CD14-positive monocyte (primary cell): ENCODE measurements at regions not wholly inside any gene's neighbourhood (a gene's known extent, or its start where the extent isn't known, plus 50 kb on each side); places are given as distances from the start of the nearest gene placed in this dataset.

Experiments used
- DNase-seq, 3 donors: peaks; one replicate each; pipeline ENCODE4 v3.0.0-alpha.2; 2011 to 2022
- H2AFZ ChIP-seq: 2 replicates; pipeline ENCODE4 v1.6.0; 2012; ENCODE audit warnings: mild to moderate bottlenecking, low read depth, low read length, inconsistent platforms; ENCODE audit not compliant: insufficient read depth, poor library complexity, severe bottlenecking
- H3K27ac ChIP-seq, 2 donors: 1 replicate in 1 of 2; 2 replicates in 1 of 2; pipeline ENCODE4 v1.5.1; 2012 to 2013; ENCODE audit warnings: low read length in 2 of 2, control low read depth in 1 of 2, inconsistent platforms in 1 of 2, low read depth in 1 of 2, mild to moderate bottlenecking in 1 of 2
- H3K27me3 ChIP-seq, 2 donors: one replicate each; pipeline versions ENCODE4 v1.6.0 to v1.6.1; 2011 to 2013; ENCODE audit warnings: low read length in 2 of 2; ENCODE audit not compliant: control insufficient read depth in 2 of 2, insufficient read depth in 2 of 2
- H3K36me3 ChIP-seq, 2 donors: replicated peaks in 1 of 2; 1 replicate in 1 of 2; 2 replicates in 1 of 2; pipeline versions ENCODE4 v1.5.1 to v1.6.1; 2012 to 2013; ENCODE audit warnings: low read length in 2 of 2, control low read depth in 1 of 2, inconsistent platforms in 1 of 2, mild to moderate bottlenecking in 1 of 2; ENCODE audit not compliant: insufficient read depth in 2 of 2, control insufficient read depth in 1 of 2
- H3K4me1 ChIP-seq, 2 donors: 1 replicate in 1 of 2; 2 replicates in 1 of 2; pipeline versions ENCODE4 v1.5.1 to v1.6.1; 2012 to 2013; ENCODE audit warnings: low read length in 2 of 2, control low read depth in 1 of 2, inconsistent platforms in 1 of 2, mild to moderate bottlenecking in 1 of 2, moderate library complexity in 1 of 2; ENCODE audit not compliant: insufficient read depth in 2 of 2, control insufficient read depth in 1 of 2
- H3K4me2 ChIP-seq: replicated peaks from 2 replicates; pipeline ENCODE3; 2012; ENCODE audit warnings: low read length, moderate library complexity, mild to moderate bottlenecking; ENCODE audit not compliant: poor library complexity, severe bottlenecking; ENCODE audit errors: extremely low read depth
- H3K4me3 ChIP-seq, 3 experiments: fragments of 200-600 bp in 1 of 3; sonication (generic) in 1 of 3; replicated peaks in 1 of 3; 1 replicate in 2 of 3; 2 replicates in 1 of 3; pipeline ENCODE4 v1.5.1; 2011 to 2013; ENCODE audit warnings: low read length in 3 of 3, mild to moderate bottlenecking in 3 of 3, control low read depth in 2 of 3, low read depth in 2 of 3, inconsistent platforms in 1 of 3, moderate library complexity in 1 of 3
- H3K79me2 ChIP-seq: 2 replicates; pipeline ENCODE4 v1.6.0; 2012; ENCODE audit warnings: mild to moderate bottlenecking, control low read depth, inconsistent platforms, low read length, moderate library complexity; ENCODE audit not compliant: insufficient read depth
- H3K9ac ChIP-seq: 2 replicates; pipeline ENCODE4 v1.6.0; 2017; ENCODE audit warnings: low read length, mild to moderate bottlenecking; ENCODE audit not compliant: insufficient read depth, poor library complexity, severe bottlenecking
- H3K9me3 ChIP-seq, 2 donors: replicated peaks in 1 of 2; 1 replicate in 1 of 2; 2 replicates in 1 of 2; pipeline versions ENCODE4 v1.5.1 to v1.6.1; 2012 to 2013; ENCODE audit warnings: low read length in 2 of 2, control low read depth in 1 of 2; ENCODE audit not compliant: control insufficient read depth in 1 of 2, insufficient read depth in 1 of 2
- H4K20me1 ChIP-seq: 2 replicates; pipeline ENCODE4 v1.6.0; 2012; ENCODE audit warnings: mild to moderate bottlenecking, low read length, control low read depth, moderate library complexity; ENCODE audit not compliant: insufficient read depth
- H3K27ac Mint-ChIP-seq, 7 donors: one replicate each; pipeline ENCODE4 v1.8.0; 2020; ENCODE audit warnings: mild to moderate bottlenecking in 7 of 7, mixed read lengths in 7 of 7, moderate library complexity in 6 of 7, inconsistent platforms in 2 of 7
- H3K27me3 Mint-ChIP-seq, 3 donors: one replicate each; pipeline ENCODE4 v1.8.0; 2021 to 2022; ENCODE audit warnings: low read depth in 3 of 3, mild to moderate bottlenecking in 3 of 3, mixed read lengths in 3 of 3, moderate library complexity in 3 of 3, inconsistent platforms in 1 of 3
- H3K36me3 Mint-ChIP-seq, 2 donors: one replicate each; pipeline ENCODE4 v1.8.0; 2020; ENCODE audit warnings: mixed read lengths in 2 of 2, inconsistent platforms in 1 of 2, mild to moderate bottlenecking in 1 of 2
- H3K4me1 Mint-ChIP-seq: one replicate; pipeline ENCODE4 v1.8.0; 2020; ENCODE audit warnings: mild to moderate bottlenecking, mixed read lengths
- H3K4me3 Mint-ChIP-seq, 2 donors: one replicate each; pipeline ENCODE4 v1.8.0; 2020; ENCODE audit warnings: mild to moderate bottlenecking in 2 of 2, mixed read lengths in 2 of 2, moderate library complexity in 1 of 2
- H3K9me3 Mint-ChIP-seq, 7 donors: one replicate each; pipeline ENCODE4 v1.8.0; 2020 to 2022; ENCODE audit warnings: mixed read lengths in 7 of 7, mild to moderate bottlenecking in 6 of 7, moderate library complexity in 6 of 7, inconsistent platforms in 2 of 7
- CTCF ChIP-seq: fragments of 200-600 bp; IDR thresholded peaks from one replicate; pipeline ENCODE4 v1.8.0; 2022; ENCODE audit warnings: antibody characterized with exemption, mild to moderate bottlenecking
- WGBS: methylation state at CpG from one replicate; pipeline ENCODE4 v1.1.5; 2013; ENCODE audit warnings: missing lambda C conversion rate; ENCODE audit not compliant: insufficient coverage; 5-methylcytosine and 5-hydroxymethylcytosine counted together
- intact Hi-C, 2 donors: fragments of 100-400 bp; cut with micrococcal nuclease; formaldehyde crosslinking; loops; one replicate each; pipeline versions ENCODE4 v1.15.0 to v1.15.1; 2023

GRCh38 chr6:113481458-113481857, 375.7 kb upstream of the MARCKS start:
- Mint-ChIP-seq H3K4me3 (no peak overlapping the region), H3K27ac (no peak overlapping the region), H3K36me3 (no peaks in the 10 kb centered on the region), H3K4me1 (peaks cover 7% of the 10 kb centered on the region), H3K27me3 (no peaks in the 10 kb centered on the region), H3K9me3 (peaks cover 0 to 4% (median 0%) of the 10 kb centered on the region in 7 donors)
- H3K9me3 ChIP-seq: no peaks in the 10 kb centered on the region
- H4K20me1 ChIP-seq: no peaks in the 10 kb centered on the region
- peak; percentile 46 to 70 (median 53) for DNase-seq
- no peak for TF ChIP-seq CTCF
- intact Hi-C loops: loop anchor here in 1 of 2 donors (10.0 kb wide), 1 partner anchor 47 kb away; no protein-coding TSS in a partner anchor
- H3K4me2 ChIP-seq: no peak overlapping the region
- H3K9ac ChIP-seq: no peak overlapping the region
- no peaks in the 10 kb centered on the region for H3K27me3 ChIP-seq
- H3K36me3 ChIP-seq: no peaks in the 10 kb centered on the region
- H2AFZ ChIP-seq: no peak overlapping the region
- H3K27ac ChIP-seq: no peak overlapping the region
- peaks cover 12 to 16% of the 10 kb centered on the region in 2 donors for H3K4me1 ChIP-seq
- WGBS: 70% methylated on average over 2 of the region's 4 CpGs
- no peak overlapping the region for H3K4me3 ChIP-seq
- H3K79me2 ChIP-seq: no peaks in the 10 kb centered on the region

GRCh38 chr6:113481910-113482309, 375.2 kb upstream of the MARCKS start:
- no peaks in the 10 kb centered on the region for H4K20me1 ChIP-seq
- DNase-seq: no peak
- H3K9me3 ChIP-seq: no peaks in the 10 kb centered on the region
- no peak overlapping the region for H3K4me3 ChIP-seq
- Mint-ChIP-seq H3K9me3 (peaks cover 0 to 4% (median 0%) of the 10 kb centered on the region in 7 donors), H3K4me3 (no peak overlapping the region), H3K27ac (no peak overlapping the region), H3K4me1 (peaks cover 9% of the 10 kb centered on the region), H3K36me3 (no peaks in the 10 kb centered on the region), H3K27me3 (peaks cover 0 to 3% (median 0%) of the 10 kb centered on the region in 3 donors)
- intact Hi-C loops: loop anchor here in 1 of 2 donors (10.0 kb wide), 1 partner anchor 47 kb away; no protein-coding TSS in a partner anchor
- H3K27me3 ChIP-seq: no peaks in the 10 kb centered on the region
- no peaks in the 10 kb centered on the region for H3K79me2 ChIP-seq
- H3K4me1 ChIP-seq: peaks cover 12 to 19% of the 10 kb centered on the region in 2 donors
- H3K27ac ChIP-seq: no peak overlapping the region
- no peaks in the 10 kb centered on the region for H3K36me3 ChIP-seq
- no peak for TF ChIP-seq CTCF
- no peak overlapping the region for H3K9ac ChIP-seq
- H2AFZ ChIP-seq: no peak overlapping the region
- no peak overlapping the region for H3K4me2 ChIP-seq
